WTC11 (cell line): ENCODE measurements at regions not wholly inside any gene's neighbourhood (a gene's known extent, or its start where the extent isn't known, plus 50 kb on each side); places are given as distances from the start of the nearest gene placed in this dataset.

Experiments used
- ATF1 ChIP-seq: sonication (generic); formaldehyde crosslinking; IDR thresholded peaks from 2 replicates; pipeline ENCODE4 v1.8.1; 2023; ENCODE audit warnings: mild to moderate bottlenecking, moderate library complexity, missing genetic modification reagents
- CREM ChIP-seq: sonication (generic); formaldehyde crosslinking; IDR thresholded peaks from 2 replicates; pipeline ENCODE4 v1.8.1; 2022; ENCODE audit warnings: mild to moderate bottlenecking, missing genetic modification reagents, moderate library complexity
- GABPB1 ChIP-seq: sonication (generic); formaldehyde crosslinking; IDR thresholded peaks from 2 replicates; pipeline ENCODE4 v1.8.1; 2023; ENCODE audit warnings: mild to moderate bottlenecking, missing genetic modification reagents
- IRF2 ChIP-seq: sonication (generic); formaldehyde crosslinking; IDR thresholded peaks from 2 replicates; pipeline ENCODE4 v1.8.0; 2022; ENCODE audit warnings: low read depth, missing genetic modification reagents, borderline replicate concordance
- NR2C2 ChIP-seq: sonication (generic); formaldehyde crosslinking; IDR thresholded peaks from 2 replicates; pipeline ENCODE4 v1.8.0; 2022; ENCODE audit warnings: mild to moderate bottlenecking, missing genetic modification reagents
- RELA ChIP-seq: sonication (generic); formaldehyde crosslinking; IDR thresholded peaks from 2 replicates; pipeline ENCODE4 v1.8.1; 2022; ENCODE audit warnings: missing genetic modification reagents, mild to moderate bottlenecking, borderline replicate concordance
- TF ChIP-seq, protein P1 (sequence below): sonication (generic); formaldehyde crosslinking; IDR thresholded peaks from 2 replicates; pipeline ENCODE4 v1.8.0; 2022; ENCODE audit warnings: mild to moderate bottlenecking, missing genetic modification reagents
- TF ChIP-seq, protein P2 (sequence below): fragments of 200-600 bp; IDR thresholded peaks from 2 replicates; pipeline ENCODE4 v1.8.0; 2022; ENCODE audit warnings: antibody characterized with exemption
- TF ChIP-seq, protein P3 (sequence below): sonication (generic); formaldehyde crosslinking; IDR thresholded peaks from 2 replicates; pipeline ENCODE4 v1.8.0; 2022; ENCODE audit warnings: missing genetic modification reagents
- TF ChIP-seq, protein P4 (sequence below): fragments of 250-450 bp; sonication (Bioruptor Pico); IDR thresholded peaks from 2 replicates; pipeline ENCODE4 v2.1.2; 2022; ENCODE audit warnings: mild to moderate bottlenecking, moderate library complexity
- TF ChIP-seq, protein P5 (sequence below): sonication (generic); formaldehyde crosslinking; IDR thresholded peaks from 2 replicates; pipeline ENCODE4 v1.8.0; 2023; ENCODE audit warnings: mild to moderate bottlenecking, missing genetic modification reagents

DNA sequence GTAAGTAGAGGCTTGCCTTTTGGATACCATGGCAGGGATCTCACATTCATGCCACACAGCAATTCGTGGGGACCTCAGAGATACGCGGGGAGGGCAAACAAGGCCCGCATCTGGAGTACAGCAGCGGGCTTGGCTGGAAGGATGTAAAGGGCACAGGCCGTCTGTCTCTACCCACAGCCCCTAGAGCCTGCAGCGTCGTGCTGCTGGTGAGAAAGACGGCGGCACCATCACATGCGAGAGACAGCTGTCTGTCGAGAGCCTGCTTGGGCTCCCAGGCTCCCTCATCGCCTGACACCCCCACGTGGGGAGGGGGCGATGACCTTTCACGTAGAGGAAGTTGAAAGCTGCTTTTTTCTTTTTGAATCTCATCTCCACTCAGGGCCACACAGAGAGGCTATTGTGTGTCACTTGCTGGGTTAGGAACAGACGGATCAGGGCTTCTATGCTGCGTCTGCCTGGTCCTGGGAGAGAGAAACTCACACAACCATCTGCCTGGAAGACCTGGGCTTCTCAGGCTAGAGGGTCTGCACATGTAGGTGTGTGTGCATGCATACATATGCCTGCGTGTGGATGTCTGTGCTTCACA is 134.6 kb upstream of the PPP1R26 start:
- TF ChIP-seq, protein P1, sequence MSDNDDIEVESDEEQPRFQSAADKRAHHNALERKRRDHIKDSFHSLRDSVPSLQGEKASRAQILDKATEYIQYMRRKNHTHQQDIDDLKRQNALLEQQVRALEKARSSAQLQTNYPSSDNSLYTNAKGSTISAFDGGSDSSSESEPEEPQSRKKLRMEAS (CRISPR knock-in tag): no peak
- no peak for TF ChIP-seq GABPB1 (CRISPR knock-in tag)
- TF ChIP-seq CREM (CRISPR knock-in tag): no peak
- TF ChIP-seq NR2C2 (CRISPR knock-in tag): no peak
- TF ChIP-seq, protein P2, sequence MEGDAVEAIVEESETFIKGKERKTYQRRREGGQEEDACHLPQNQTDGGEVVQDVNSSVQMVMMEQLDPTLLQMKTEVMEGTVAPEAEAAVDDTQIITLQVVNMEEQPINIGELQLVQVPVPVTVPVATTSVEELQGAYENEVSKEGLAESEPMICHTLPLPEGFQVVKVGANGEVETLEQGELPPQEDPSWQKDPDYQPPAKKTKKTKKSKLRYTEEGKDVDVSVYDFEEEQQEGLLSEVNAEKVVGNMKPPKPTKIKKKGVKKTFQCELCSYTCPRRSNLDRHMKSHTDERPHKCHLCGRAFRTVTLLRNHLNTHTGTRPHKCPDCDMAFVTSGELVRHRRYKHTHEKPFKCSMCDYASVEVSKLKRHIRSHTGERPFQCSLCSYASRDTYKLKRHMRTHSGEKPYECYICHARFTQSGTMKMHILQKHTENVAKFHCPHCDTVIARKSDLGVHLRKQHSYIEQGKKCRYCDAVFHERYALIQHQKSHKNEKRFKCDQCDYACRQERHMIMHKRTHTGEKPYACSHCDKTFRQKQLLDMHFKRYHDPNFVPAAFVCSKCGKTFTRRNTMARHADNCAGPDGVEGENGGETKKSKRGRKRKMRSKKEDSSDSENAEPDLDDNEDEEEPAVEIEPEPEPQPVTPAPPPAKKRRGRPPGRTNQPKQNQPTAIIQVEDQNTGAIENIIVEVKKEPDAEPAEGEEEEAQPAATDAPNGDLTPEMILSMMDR: no peak
- TF ChIP-seq RELA: no peak
- no peak for TF ChIP-seq ATF1
- TF ChIP-seq, protein P3, sequence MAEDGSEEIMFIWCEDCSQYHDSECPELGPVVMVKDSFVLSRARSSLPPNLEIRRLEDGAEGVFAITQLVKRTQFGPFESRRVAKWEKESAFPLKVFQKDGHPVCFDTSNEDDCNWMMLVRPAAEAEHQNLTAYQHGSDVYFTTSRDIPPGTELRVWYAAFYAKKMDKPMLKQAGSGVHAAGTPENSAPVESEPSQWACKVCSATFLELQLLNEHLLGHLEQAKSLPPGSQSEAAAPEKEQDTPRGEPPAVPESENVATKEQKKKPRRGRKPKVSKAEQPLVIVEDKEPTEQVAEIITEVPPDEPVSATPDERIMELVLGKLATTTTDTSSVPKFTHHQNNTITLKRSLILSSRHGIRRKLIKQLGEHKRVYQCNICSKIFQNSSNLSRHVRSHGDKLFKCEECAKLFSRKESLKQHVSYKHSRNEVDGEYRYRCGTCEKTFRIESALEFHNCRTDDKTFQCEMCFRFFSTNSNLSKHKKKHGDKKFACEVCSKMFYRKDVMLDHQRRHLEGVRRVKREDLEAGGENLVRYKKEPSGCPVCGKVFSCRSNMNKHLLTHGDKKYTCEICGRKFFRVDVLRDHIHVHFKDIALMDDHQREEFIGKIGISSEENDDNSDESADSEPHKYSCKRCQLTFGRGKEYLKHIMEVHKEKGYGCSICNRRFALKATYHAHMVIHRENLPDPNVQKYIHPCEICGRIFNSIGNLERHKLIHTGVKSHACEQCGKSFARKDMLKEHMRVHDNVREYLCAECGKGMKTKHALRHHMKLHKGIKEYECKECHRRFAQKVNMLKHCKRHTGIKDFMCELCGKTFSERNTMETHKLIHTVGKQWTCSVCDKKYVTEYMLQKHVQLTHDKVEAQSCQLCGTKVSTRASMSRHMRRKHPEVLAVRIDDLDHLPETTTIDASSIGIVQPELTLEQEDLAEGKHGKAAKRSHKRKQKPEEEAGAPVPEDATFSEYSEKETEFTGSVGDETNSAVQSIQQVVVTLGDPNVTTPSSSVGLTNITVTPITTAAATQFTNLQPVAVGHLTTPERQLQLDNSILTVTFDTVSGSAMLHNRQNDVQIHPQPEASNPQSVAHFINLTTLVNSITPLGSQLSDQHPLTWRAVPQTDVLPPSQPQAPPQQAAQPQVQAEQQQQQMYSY (CRISPR knock-in tag): no peak
- TF ChIP-seq IRF2 (CRISPR knock-in tag): no peak
- TF ChIP-seq, protein P4, sequence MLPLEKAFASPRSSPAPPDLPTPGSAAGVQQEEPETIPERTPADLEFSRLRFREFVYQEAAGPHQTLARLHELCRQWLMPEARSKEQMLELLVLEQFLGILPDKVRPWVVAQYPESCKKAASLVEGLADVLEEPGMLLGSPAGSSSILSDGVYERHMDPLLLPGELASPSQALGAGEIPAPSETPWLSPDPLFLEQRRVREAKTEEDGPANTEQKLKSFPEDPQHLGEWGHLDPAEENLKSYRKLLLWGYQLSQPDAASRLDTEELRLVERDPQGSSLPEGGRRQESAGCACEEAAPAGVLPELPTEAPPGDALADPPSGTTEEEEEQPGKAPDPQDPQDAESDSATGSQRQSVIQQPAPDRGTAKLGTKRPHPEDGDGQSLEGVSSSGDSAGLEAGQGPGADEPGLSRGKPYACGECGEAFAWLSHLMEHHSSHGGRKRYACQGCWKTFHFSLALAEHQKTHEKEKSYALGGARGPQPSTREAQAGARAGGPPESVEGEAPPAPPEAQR: no peak
- TF ChIP-seq, protein P5, sequence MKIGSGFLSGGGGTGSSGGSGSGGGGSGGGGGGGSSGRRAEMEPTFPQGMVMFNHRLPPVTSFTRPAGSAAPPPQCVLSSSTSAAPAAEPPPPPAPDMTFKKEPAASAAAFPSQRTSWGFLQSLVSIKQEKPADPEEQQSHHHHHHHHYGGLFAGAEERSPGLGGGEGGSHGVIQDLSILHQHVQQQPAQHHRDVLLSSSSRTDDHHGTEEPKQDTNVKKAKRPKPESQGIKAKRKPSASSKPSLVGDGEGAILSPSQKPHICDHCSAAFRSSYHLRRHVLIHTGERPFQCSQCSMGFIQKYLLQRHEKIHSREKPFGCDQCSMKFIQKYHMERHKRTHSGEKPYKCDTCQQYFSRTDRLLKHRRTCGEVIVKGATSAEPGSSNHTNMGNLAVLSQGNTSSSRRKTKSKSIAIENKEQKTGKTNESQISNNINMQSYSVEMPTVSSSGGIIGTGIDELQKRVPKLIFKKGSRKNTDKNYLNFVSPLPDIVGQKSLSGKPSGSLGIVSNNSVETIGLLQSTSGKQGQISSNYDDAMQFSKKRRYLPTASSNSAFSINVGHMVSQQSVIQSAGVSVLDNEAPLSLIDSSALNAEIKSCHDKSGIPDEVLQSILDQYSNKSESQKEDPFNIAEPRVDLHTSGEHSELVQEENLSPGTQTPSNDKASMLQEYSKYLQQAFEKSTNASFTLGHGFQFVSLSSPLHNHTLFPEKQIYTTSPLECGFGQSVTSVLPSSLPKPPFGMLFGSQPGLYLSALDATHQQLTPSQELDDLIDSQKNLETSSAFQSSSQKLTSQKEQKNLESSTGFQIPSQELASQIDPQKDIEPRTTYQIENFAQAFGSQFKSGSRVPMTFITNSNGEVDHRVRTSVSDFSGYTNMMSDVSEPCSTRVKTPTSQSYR: no peak
